ENCODE measurements at regions not wholly inside any gene's neighbourhood (a gene's known extent, or its start where the extent isn't known, plus 50 kb on each side); places are given as distances from the start of the nearest gene placed in this dataset.
"Not testable (repeated sequence)": the region's sequence is repeated elsewhere in the genome, so short reads cannot be mapped to it uniquely, and the experiment has no call there.

GRCh38 chr7:106756884-106757283, 95.9 kb upstream of the CCDC71L start:
- intact Hi-C loops (cut with DNase I) = no loop called here
- Histone ChIP-seq H3K4me3 (no peak overlapping the region), H3K36me3 (no peaks in the 10 kb centered on the region), H3K27ac (no peak overlapping the region), H3K27me3 (no peaks in the 10 kb centered on the region), H3K9me3 (peaks cover 0 to 11% (median 0%) of the 10 kb centered on the region in 11 donors), H3K4me1 (peaks cover 0 to 8% (median 0%) of the 10 kb centered on the region in 9 donors)
- DNase-seq = no peak
- whole genome bisulfite sequencing, 2 donors = 76 to 80% methylated on average over 11 of the region's 11 CpGs
- no peak for ATAC-seq
- no peak for TF ChIP-seq CTCF (IDR thresholded peaks at IDR 0.05)

GRCh38 chr7:106757846-106758245, 96.9 kb upstream of the CCDC71L start:
- Histone ChIP-seq H3K4me1 (peaks cover 0 to 8% (median 0%) of the 10 kb centered on the region in 9 donors), H3K27ac (no peak overlapping the region), H3K4me3 (no peak overlapping the region), H3K36me3 (no peaks in the 10 kb centered on the region), H3K27me3 (no peaks in the 10 kb centered on the region), H3K9me3 (peaks cover 0 to 11% (median 0%) of the 10 kb centered on the region in 11 donors)
- no peak for TF ChIP-seq CTCF (IDR thresholded peaks at IDR 0.05)
- ATAC-seq = peak in 1 of 8 donors; percentile 29
- peak; percentile 13 for DNase-seq
- 53 to 72% methylated on average over 2 of the region's 2 CpGs for WGBS, 2 donors
- intact Hi-C loops (cut with DNase I) = no loop called here

- 94 to 97% methylated on average over 2 of the region's 2 CpGs for WGBS, 2 donors
- not testable (repeated sequence) for H3K27ac ChIP-seq, DNase-seq, H3K4me3 ChIP-seq, H3K9me3 ChIP-seq, H3K36me3 ChIP-seq, ATAC-seq, H3K27me3 ChIP-seq
- intact Hi-C loops (cut with DNase I) = loop anchor here in 1 of 10 donors (5.0 kb wide), 1 partner anchor 1089 kb away; no protein-coding TSS in a partner anchor
- peaks cover 0 to 14% (median 0%) of the 10 kb centered on the region in 9 donors for H3K4me1 ChIP-seq
These were observed 101.9 kb upstream of the CCDC71L start for GRCh38 chr7:106762845-106763244.

DNA sequence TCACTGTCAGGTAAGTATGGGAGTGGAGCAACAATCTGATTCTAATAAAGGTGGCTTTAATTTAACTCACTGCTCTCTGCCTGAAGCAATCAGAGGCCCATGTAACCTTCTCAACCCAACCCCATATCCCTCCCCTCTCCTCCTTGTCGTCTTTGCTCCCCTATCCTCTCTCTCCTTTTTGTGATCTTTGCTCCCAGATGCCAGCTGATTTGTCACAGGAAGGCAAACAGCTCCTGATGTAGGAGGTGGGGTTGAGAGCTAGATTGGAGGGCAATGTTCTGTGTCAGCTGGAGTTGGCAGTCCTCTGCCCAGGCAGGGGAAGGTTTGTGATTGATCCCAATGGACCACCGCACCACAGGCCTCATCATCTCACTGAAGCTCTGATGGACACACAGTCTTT, 101.4 kb upstream of the PIK3CG start:
- WGBS, 2 donors = 85 to 87% methylated on average over 2 of the region's 2 CpGs
- Histone ChIP-seq H3K4me3 (no peak overlapping the region), H3K9me3 (no peaks in the 10 kb centered on the region), H3K27ac (no peak overlapping the region), H3K36me3 (no peaks in the 10 kb centered on the region), H3K27me3 (no peaks in the 10 kb centered on the region), H3K4me1 (peaks cover 0 to 14% (median 0%) of the 10 kb centered on the region in 9 donors)
- ATAC-seq = no peak
- intact Hi-C loops (cut with DNase I) = loop anchor here in 1 of 10 donors (5.0 kb wide), 1 partner anchor 1089 kb away; no protein-coding TSS in a partner anchor
- no peak for TF ChIP-seq CTCF (IDR thresholded peaks at IDR 0.05)
- DNase-seq = no peak

DNA sequence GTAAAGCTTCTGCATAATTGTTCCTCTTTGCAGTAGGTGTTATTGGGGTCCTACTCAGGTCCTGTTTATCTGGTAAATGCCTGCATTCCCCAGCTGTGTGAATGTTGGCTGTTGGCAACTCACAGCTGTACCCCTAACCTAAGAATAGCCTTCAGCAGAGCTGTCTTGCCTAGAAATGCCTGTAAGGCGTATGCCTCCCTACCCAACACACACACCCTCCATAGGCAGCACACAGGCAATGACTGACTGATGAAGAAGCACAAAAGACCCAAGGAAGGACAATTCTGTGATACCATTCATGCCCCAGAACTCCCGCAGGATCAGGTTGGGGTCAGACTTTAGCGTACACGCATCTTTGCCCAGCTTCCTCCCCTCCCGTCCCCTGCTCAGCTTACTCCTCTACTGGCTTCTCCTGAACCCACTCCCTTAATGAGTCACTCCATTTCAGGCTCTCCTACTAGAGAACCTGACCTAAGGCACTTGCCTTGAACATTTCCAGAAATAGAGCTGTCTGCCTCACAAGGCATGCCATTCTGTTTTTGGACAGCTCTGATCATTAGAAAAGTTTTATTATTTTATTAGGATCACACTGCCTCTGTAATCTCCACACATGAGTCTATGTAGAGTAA, 99.2 kb upstream of the PIK3CG start:
- no peak for DNase-seq
- no peak for TF ChIP-seq CTCF (IDR thresholded peaks at IDR 0.05)
- 85 to 89% methylated on average over 5 of the region's 5 CpGs for WGBS, 2 donors
- intact Hi-C loops (cut with DNase I) = no loop called here
- no peaks in the 10 kb centered on the region for H3K9me3 ChIP-seq
- peaks cover 0 to 14% (median 0%) of the 10 kb centered on the region in 9 donors for H3K4me1 ChIP-seq
- no peak overlapping the region for H3K4me3 ChIP-seq
- no peaks in the 10 kb centered on the region for H3K36me3 ChIP-seq
- H3K27me3 ChIP-seq = no peaks in the 10 kb centered on the region
- peak in 1 of 8 donors; percentile 33 for ATAC-seq
- no peak overlapping the region for H3K27ac ChIP-seq
